Hematopoietic multipotent progenitor cell treated with erythropoietin and hydrocortisone succinate and interleukin-3 and kit ligand, for 15 days (in vitro differentiated cells): ENCODE measurements at regions not wholly inside any gene's neighbourhood (a gene's known extent, or its start where the extent isn't known, plus 50 kb on each side); places are given as distances from the start of the nearest gene placed in this dataset.

ENCODE experiments used
- DNase-seq: peaks from one replicate; pipeline ENCODE4 v3.0.0-alpha.2; 2015; ENCODE audit warnings: low spot score

- no peak for DNase-seq
These were observed 268.4 kb downstream of the PRDM2 start for GRCh38 chr1:13968361-13968760.

GRCh38 chr1:13970631-13971247 lies 270.8 kb downstream of the PRDM2 start:
- no peak for DNase-seq

GRCh38 chr1:13976485-13976884 lies 276.5 kb downstream of the PRDM2 start:
- DNase-seq: no peak

GRCh38 chr1:13981142-13981541 lies 281.2 kb downstream of the PRDM2 start:
- no peak for DNase-seq

GRCh38 chr1:13983393-13983792 lies 283.4 kb downstream of the PRDM2 start:
- no peak for DNase-seq

GRCh38 chr1:13990939-13991338 lies 291.0 kb downstream of the PRDM2 start:
- no peak for DNase-seq

GRCh38 chr1:13992489-13993285 lies 292.7 kb downstream of the PRDM2 start:
- no peak for DNase-seq

GRCh38 chr1:13994386-13994785 lies 294.4 kb downstream of the PRDM2 start:
- no peak for DNase-seq

GRCh38 chr1:13996334-13996733 lies 296.3 kb downstream of the PRDM2 start:
- no peak for DNase-seq

GRCh38 chr1:14003552-14003951 lies 303.6 kb downstream of the PRDM2 start:
- no peak for DNase-seq

GRCh38 chr1:14009582-14009981 lies 309.6 kb downstream of the PRDM2 start:
- DNase-seq: no peak

GRCh38 chr1:14010476-14010875 lies 310.5 kb downstream of the PRDM2 start:
- no peak for DNase-seq

- no peak for DNase-seq
These were observed 311.1 kb downstream of the PRDM2 start for GRCh38 chr1:14011132-14011531.

- no peak for DNase-seq
These were observed 311.9 kb downstream of the PRDM2 start for GRCh38 chr1:14011888-14012287.

- DNase-seq: no peak
These were observed 314.9 kb downstream of the PRDM2 start for GRCh38 chr1:14014929-14015328.

GRCh38 chr1:14015917-14016316 lies 315.9 kb downstream of the PRDM2 start:
- no peak for DNase-seq

- DNase-seq: no peak
These were observed 317.6 kb downstream of the PRDM2 start for GRCh38 chr1:14017531-14017961.

- no peak for DNase-seq
These were observed 319.5 kb downstream of the PRDM2 start for GRCh38 chr1:14019461-14019860.

GRCh38 chr1:14020006-14020405 lies 320.0 kb downstream of the PRDM2 start:
- DNase-seq: no peak

- no peak for DNase-seq
These were observed 327.1 kb downstream of the PRDM2 start for GRCh38 chr1:14027099-14027498.

- no peak for DNase-seq
These were observed 331.5 kb downstream of the PRDM2 start for GRCh38 chr1:14031461-14031860.

- DNase-seq: no peak
These were observed 334.5 kb downstream of the PRDM2 start for GRCh38 chr1:14034506-14034905.

GRCh38 chr1:14037101-14037847 lies 337.3 kb downstream of the PRDM2 start:
- no peak for DNase-seq
